Stimulated activated naive B cell treated with anti-CD40 and anti-IgM and Interleukin-4, amounts not matched to agents 10 μg/mL and 1 μg/mL and 100 μg/mL, for 72 hours (primary cell): ENCODE measurements at regions not wholly inside any gene's neighbourhood (a gene's known extent, or its start where the extent isn't known, plus 50 kb on each side); places are given as distances from the start of the nearest gene placed in this dataset.

Experiments used
- ATAC-seq, 2 donors: fragments of 150-1000 bp; cut with Tn5 transposase; replicated peaks; 2 replicates each; pipeline ENCODE4 v1.10.0; 2021; ENCODE audit warnings: moderate library complexity in 1 of 2
- DNase-seq: peaks from one replicate; pipeline ENCODE4 v3.0.0; 2021
- H3K27ac Mint-ChIP-seq: one replicate; pipeline ENCODE4 v1.8.0; 2022; ENCODE audit warnings: mild to moderate bottlenecking, mixed read lengths
- H3K27me3 Mint-ChIP-seq, 2 donors: one replicate each; pipeline ENCODE4 v1.8.0; 2022; ENCODE audit warnings: mixed read lengths in 2 of 2
- H3K36me3 Mint-ChIP-seq, 2 donors: one replicate each; pipeline ENCODE4 v1.8.0; 2022; ENCODE audit warnings: mixed read lengths in 2 of 2, mild to moderate bottlenecking in 1 of 2
- H3K4me1 Mint-ChIP-seq, 2 donors: one replicate each; pipeline ENCODE4 v1.8.0; 2022; ENCODE audit warnings: mixed read lengths in 2 of 2, mild to moderate bottlenecking in 1 of 2
- H3K4me3 Mint-ChIP-seq, 2 donors: one replicate each; pipeline ENCODE4 v1.8.0; 2022; ENCODE audit warnings: mild to moderate bottlenecking in 2 of 2, mixed read lengths in 2 of 2, moderate library complexity in 1 of 2
- H3K9me3 Mint-ChIP-seq, 2 donors: one replicate each; pipeline ENCODE4 v1.8.0; 2022; ENCODE audit warnings: mixed read lengths in 2 of 2, mild to moderate bottlenecking in 1 of 2

DNA sequence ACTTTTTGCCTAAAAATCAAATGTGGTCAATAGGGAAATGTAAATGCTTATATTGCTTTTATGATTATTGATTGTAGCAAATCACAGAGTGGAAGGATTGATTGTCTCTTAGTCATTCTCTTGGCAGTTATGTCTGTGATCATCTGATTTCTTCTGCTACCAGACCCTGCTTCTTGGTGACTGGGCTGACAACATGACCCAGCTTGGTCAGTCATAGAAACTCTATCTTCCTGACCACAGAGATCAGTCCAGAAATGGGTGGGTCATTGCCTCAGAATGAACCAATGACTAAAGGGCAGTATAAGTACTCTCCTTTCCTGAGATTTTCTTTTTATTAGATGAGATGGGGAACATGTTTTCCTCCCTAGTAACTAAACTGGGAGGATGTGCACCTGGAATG, 87.6 kb downstream of the MAIP1 start:
- Mint-ChIP-seq H3K36me3 (peaks cover 0 to 5% of the 10 kb centered on the region in 2 donors), H3K4me1 (no peaks in the 10 kb centered on the region), H3K9me3 (peaks cover 13 to 19% of the 10 kb centered on the region in 2 donors), H3K27me3 (peaks cover 0 to 5% of the 10 kb centered on the region in 2 donors), H3K4me3 (no peak overlapping the region), H3K27ac (no peak overlapping the region)
- no peak for ATAC-seq
- DNase-seq = no peak

DNA sequence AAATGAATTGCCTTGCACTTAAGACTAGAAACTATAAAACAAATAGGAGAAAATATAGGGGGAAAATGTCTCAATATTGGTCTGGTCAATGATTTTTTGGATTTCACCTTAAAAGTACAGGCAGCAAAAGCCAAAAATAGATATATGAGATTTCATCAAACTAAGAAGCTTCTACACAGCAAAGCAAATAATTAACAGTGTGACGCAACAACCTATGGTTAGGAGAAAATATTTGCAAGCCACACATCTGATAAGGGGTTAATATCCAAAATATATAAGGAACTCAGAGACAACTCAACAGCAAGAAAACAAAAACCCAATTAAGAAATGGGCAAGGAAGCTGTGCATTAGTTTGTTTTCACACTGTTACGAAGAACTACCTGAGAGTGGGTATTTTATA, 89.1 kb downstream of the MAIP1 start:
- Mint-ChIP-seq H3K4me3 (no peak overlapping the region), H3K36me3 (peaks cover 0 to 5% of the 10 kb centered on the region in 2 donors), H3K4me1 (no peaks in the 10 kb centered on the region), H3K27me3 (peaks cover 0 to 5% of the 10 kb centered on the region in 2 donors), H3K9me3 (peaks cover 13 to 19% of the 10 kb centered on the region in 2 donors), H3K27ac (no peak overlapping the region)
- ATAC-seq = no peak
- no peak for DNase-seq

DNA sequence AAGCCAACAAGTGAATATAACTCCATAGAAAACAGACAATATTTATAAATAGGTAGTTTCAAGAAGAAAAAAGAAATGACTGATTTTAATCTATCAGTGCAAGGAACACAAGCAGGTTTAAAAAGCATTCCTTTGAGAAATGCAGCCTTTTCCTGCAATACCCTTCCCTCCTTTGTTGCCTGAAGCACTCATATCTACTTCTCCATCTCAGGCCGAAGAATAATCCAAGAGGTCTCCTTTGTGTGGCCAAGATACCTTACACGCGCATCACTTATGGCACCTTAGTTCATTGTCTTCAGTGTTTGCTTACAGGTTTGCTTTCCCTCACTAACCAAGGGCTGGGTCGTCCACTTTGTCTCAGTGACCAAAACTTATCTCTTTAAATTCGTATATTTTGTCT, 93.0 kb downstream of the MAIP1 start:
- DNase-seq (no peak), ATAC-seq (no peak)
- Mint-ChIP-seq H3K4me3 (no peak overlapping the region), H3K9me3 (peaks cover 13 to 19% of the 10 kb centered on the region in 2 donors), H3K27ac (no peak overlapping the region), H3K4me1 (no peaks in the 10 kb centered on the region), H3K27me3 (peaks cover 0 to 5% of the 10 kb centered on the region in 2 donors), H3K36me3 (peaks cover 0 to 5% of the 10 kb centered on the region in 2 donors)

DNA sequence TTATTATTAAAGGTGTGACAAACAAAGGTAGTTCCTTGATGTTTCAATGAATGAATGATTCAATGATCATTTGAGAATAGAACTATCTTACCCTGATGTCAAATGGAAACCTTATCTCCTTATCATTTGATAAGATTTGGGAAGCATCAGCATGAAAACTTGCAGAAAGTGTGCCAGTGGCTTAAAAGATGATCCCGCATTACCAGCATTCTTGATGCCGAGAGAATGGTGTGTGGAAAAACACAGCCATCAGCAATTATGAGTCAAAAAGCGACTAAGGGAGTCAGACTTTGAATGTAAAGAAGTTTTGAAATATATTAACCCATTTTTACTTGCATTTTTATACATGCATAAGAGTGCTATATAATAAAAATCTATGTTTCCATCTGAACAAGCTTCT, 93.7 kb downstream of the MAIP1 start:
- Mint-ChIP-seq H3K9me3 (peaks cover 13 to 18% of the 10 kb centered on the region in 2 donors), H3K4me3 (no peak overlapping the region), H3K27ac (no peak overlapping the region), H3K4me1 (no peaks in the 10 kb centered on the region), H3K36me3 (peaks cover 0 to 5% of the 10 kb centered on the region in 2 donors), H3K27me3 (peaks cover 0 to 5% of the 10 kb centered on the region in 2 donors)
- ATAC-seq (no peak), DNase-seq (no peak)

DNA sequence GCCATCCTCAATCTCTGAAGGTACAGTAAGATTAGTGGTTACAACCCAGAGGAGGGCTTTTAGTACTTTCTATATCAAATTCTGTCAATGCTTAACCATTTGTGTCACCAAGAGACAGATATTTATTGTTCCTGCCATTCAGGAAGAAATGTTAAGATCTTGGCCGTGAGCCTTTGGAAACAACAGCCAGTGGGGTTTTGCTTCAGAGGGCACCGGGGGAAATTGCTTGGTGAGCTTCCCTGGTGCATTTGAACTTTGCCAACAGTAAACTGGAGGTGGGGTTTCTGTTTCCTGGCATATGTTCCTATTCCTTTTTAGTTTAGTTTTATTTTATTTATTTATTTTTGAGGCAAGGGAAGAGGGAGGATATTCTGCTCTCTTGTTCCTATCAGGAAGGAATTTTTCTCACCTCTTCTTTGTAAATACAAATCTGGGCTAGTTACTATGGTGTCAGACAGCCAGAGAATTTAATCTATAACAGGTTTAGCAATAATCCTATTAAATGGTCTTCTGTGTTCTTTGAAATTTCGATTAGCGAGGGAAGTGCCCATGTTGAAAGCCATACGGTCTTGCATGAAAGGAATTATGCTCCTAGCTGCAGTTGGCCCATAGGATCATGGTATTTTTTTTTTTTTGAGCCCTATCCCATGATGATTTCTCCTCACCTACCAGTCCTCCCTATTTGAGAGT, 95.7 kb downstream of the MAIP1 start:
- H3K9me3 Mint-ChIP-seq = peaks cover 8 to 9% of the 10 kb centered on the region in 2 donors
- peaks cover 0 to 3% of the 10 kb centered on the region in 2 donors for H3K36me3 Mint-ChIP-seq
- H3K4me1 Mint-ChIP-seq = no peaks in the 10 kb centered on the region
- H3K27me3 Mint-ChIP-seq = peaks cover 7 to 18% of the 10 kb centered on the region in 2 donors
- H3K4me3 Mint-ChIP-seq = no peak overlapping the region
- no peak for ATAC-seq
- no peak for DNase-seq
- no peak overlapping the region for H3K27ac Mint-ChIP-seq

DNA sequence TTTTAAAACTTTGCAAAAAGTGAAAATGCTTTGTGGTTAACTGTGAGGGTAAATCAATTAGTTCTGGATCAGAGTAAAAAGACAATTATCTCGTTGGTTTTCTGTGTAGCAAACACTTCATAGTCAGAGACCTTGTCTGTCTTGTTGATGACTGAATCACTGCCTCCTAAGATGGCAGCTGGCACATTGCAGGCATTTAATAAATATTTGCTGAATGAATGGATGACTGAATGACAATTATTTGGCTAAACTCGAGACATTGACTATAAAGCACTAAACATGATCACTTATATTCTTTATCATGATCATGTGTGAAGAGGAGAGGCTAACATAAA, 96.2 kb downstream of the MAIP1 start:
- ATAC-seq = no peak
- H3K4me3 Mint-ChIP-seq = no peak overlapping the region
- peaks cover 3 to 5% of the 10 kb centered on the region in 2 donors for H3K9me3 Mint-ChIP-seq
- H3K4me1 Mint-ChIP-seq = no peaks in the 10 kb centered on the region
- no peak for DNase-seq
- H3K27ac Mint-ChIP-seq = no peak overlapping the region
- H3K27me3 Mint-ChIP-seq = peaks cover 12 to 23% of the 10 kb centered on the region in 2 donors
- H3K36me3 Mint-ChIP-seq = no peaks in the 10 kb centered on the region

DNA sequence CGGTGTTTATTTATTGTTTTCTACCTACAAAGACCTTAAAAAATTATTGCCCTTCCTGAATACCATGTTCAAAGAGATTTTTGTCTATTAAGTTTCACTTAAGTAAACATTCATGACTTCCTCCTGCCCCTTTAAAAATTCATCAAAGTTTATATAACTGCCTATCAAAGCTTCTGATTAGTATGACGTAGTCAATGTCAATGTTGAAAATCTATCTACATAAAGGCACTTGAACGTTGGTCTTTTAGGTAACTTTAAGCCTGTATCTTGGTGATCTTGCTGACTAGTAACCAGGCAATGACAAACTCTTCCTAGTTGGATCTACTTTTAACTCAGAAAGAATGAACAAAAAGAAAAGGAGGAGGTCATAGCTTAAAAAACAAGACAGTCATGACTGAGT, 97.2 kb downstream of the MAIP1 start:
- ATAC-seq (no peak), DNase-seq (no peak)
- Mint-ChIP-seq H3K27ac (no peak overlapping the region), H3K9me3 (peaks cover 0 to 3% of the 10 kb centered on the region in 2 donors), H3K4me1 (no peaks in the 10 kb centered on the region), H3K27me3 (peaks cover 18 to 30% of the 10 kb centered on the region in 2 donors), H3K36me3 (no peaks in the 10 kb centered on the region), H3K4me3 (no peak overlapping the region)

DNA sequence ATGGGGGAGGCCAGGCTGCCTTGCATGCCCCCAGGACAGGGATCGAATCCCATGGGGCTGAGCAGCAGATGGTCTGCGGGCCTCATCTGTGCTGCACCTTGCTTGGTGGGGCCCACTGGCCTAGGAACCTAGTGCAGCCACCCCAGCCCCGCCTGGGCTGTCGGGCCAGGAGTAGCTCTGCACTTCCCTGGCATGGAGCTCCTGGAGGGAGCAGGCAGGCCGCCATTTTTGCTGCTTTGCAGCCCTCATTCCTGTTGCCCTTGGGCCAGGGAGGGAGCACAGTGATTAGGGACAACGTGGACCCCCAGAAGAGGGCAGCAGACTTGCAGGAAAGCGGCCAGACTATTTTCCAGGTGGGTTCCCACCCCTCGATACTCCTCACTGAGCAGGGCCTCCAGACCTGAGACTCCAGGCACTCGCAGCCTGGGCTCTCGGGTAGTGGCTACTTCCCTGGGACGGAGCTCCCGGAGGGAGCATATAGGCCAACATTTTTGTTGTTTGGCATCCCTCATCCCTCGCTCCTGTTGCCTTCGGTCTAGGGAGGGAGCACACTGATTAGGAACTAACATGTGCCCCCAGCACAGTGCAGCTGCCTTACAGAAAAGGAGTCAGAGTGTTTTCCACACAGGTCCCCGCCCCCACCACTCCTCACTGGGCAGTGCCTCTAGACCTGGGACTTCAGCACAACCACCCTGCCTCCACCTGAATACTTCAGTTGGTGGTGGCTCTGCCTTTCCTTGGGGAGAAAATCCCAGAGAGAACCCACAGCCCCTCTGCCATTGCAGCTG, 99.5 kb downstream of the MAIP1 start:
- Mint-ChIP-seq H3K27me3 (peaks cover 18 to 45% of the 10 kb centered on the region in 2 donors), H3K4me1 (no peaks in the 10 kb centered on the region), H3K4me3 (no peak overlapping the region), H3K9me3 (peaks cover 0 to 5% of the 10 kb centered on the region in 2 donors), H3K36me3 (no peaks in the 10 kb centered on the region), H3K27ac (no peak overlapping the region)
- ATAC-seq = no peak
- DNase-seq = no peak

DNA sequence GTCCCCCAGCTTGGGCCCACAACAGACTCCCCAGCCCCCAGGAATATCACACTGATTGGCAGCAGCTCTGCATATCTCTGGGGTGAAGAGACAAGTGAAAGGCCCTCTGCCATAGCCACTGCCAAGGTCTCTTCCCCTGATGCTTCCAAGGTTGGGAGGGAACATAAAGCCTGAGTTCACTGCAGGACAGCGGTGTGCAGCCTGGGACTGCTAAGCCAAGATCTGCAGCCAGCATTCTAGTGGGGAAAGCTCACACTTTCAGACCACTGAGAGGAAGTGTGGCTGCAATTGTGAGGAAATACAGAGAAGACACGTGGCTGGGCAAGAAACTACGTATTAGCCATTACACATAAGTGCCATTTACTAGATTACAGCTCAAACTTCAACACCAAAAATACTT, 100.7 kb downstream of the MAIP1 start:
- H3K36me3 Mint-ChIP-seq = no peaks in the 10 kb centered on the region
- DNase-seq (no peak), ATAC-seq (no peak)
- peaks cover 0 to 5% of the 10 kb centered on the region in 2 donors for H3K9me3 Mint-ChIP-seq
- no peaks in the 10 kb centered on the region for H3K4me1 Mint-ChIP-seq
- no peak overlapping the region for H3K27ac Mint-ChIP-seq
- no peak overlapping the region for H3K4me3 Mint-ChIP-seq
- H3K27me3 Mint-ChIP-seq = peaks cover 18 to 45% of the 10 kb centered on the region in 2 donors

DNA sequence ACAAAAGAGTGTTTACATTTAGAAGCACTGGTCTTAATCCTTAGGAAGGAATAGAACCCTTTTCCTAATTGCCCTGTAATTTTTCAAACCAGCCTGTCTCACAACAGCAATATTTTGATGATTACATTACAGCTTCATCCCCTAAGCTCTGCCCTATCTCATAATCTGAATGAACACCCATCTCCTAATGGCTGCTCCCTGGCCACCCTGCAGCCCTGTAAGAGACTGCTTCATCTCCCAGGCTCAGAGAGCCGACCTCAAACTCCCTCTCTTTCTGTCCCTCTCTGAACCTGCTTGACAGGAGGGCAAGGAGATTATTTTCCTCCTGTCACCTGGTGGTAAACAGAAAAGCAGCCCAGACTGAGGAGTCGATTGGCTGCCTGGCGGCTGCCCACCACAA, 107.8 kb downstream of the MAIP1 start:
- H3K9me3 Mint-ChIP-seq = peaks cover 0 to 2% of the 10 kb centered on the region in 2 donors
- peaks cover 9 to 18% of the 10 kb centered on the region in 2 donors for H3K27me3 Mint-ChIP-seq

DNA sequence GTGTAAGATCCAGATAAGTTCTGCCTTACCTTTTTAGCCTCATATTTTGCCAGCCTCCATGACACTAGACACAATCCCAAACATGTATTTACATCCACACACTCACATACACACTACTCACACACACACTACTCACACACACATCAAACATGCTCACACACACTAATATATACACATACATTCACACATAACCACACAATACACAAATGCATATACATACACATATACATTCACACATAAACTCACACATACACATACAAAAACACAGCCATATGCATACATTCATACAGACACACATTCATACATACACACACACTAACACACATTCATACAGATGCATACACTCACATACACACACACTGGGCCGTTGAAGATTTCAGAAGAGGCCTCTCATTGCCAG, 109.5 kb downstream of the MAIP1 start:
- H3K36me3 Mint-ChIP-seq = no peaks in the 10 kb centered on the region
- no peaks in the 10 kb centered on the region for H3K4me1 Mint-ChIP-seq
- H3K4me3 Mint-ChIP-seq = no peak overlapping the region
- ATAC-seq (no peak), DNase-seq (no peak)
- H3K27me3 Mint-ChIP-seq = peaks cover 9 to 12% of the 10 kb centered on the region in 2 donors
- H3K9me3 Mint-ChIP-seq = peaks cover 0 to 2% of the 10 kb centered on the region in 2 donors
- no peak overlapping the region for H3K27ac Mint-ChIP-seq

More for the DNA sequence above, 107.8 kb downstream of the MAIP1 start:
- DNase-seq (no peak), ATAC-seq (no peak)
- H3K36me3 Mint-ChIP-seq = no peaks in the 10 kb centered on the region
- no peaks in the 10 kb centered on the region for H3K4me1 Mint-ChIP-seq
- no peak overlapping the region for H3K27ac Mint-ChIP-seq
- H3K4me3 Mint-ChIP-seq = no peak overlapping the region

DNA sequence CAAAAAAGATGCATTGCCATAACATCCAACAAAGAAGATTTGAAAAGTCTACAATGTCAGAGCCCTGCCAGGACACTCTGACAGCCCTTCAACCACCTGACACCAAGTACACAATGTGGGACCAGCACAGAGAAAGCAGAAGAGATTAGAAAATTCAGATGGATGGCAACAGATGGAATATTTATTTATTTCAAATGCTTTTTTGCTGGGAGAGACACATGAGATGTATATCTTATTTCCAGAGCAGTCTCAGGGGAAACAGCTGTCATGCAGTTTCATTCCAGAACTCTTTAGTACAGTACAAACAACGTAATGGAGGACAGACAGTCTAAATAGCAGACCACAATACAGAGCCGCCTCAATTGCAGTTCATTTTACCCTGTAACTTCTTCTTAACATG, 110.1 kb downstream of the MAIP1 start:
- Mint-ChIP-seq H3K9me3 (peaks cover 0 to 2% of the 10 kb centered on the region in 2 donors), H3K4me1 (no peaks in the 10 kb centered on the region), H3K27me3 (peaks cover 9 to 12% of the 10 kb centered on the region in 2 donors), H3K4me3 (no peak overlapping the region), H3K36me3 (no peaks in the 10 kb centered on the region), H3K27ac (no peak overlapping the region)
- ATAC-seq (no peak), DNase-seq (no peak)

DNA sequence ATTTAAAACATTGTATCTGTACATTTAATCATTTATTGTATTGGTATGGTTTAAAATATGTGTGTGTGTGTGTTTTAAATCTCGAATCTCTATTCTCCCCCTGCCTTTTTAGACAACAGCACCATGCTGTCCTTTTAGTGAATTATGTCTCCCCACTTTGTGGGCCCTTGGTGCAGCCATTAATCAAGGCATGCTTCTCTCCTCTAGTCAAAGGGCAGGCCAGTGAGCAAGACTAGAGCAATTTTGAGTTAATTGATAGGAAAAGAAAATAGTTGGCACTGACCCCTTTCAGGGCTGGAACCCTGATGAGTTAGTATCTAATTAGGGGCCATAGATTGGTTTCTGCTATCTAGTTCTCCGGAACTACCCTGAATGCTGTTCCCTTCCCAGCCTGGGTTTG, 111.0 kb downstream of the MAIP1 start:
- peaks cover 9 to 12% of the 10 kb centered on the region in 2 donors for H3K27me3 Mint-ChIP-seq
- ATAC-seq (no peak), DNase-seq (no peak)
- no peaks in the 10 kb centered on the region for H3K4me1 Mint-ChIP-seq
- H3K36me3 Mint-ChIP-seq = no peaks in the 10 kb centered on the region
- no peak overlapping the region for H3K27ac Mint-ChIP-seq
- H3K9me3 Mint-ChIP-seq = peaks cover under 1 to 3% of the 10 kb centered on the region in 2 donors
- H3K4me3 Mint-ChIP-seq = no peak overlapping the region

DNA sequence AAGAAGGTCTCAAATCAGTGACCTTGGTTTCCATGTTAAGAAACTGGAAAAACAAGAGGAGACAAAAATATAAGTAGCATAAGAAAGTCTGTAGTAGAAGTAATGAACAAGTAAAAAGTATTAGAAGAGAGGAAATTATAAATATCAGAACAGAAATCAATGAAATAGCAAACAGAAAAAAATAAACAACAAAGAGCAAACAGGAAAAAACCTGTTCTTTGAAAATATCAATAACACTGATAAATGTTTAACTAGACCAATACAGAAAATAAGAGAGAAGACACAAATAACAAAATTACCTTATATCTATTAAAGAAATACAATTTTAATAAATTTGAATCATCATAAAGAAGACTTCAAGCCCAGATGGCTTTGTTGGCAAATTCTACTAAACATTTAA, 113.3 kb downstream of the MAIP1 start:
- Mint-ChIP-seq H3K36me3 (no peaks in the 10 kb centered on the region), H3K4me3 (no peak overlapping the region), H3K9me3 (peaks cover 8 to 13% of the 10 kb centered on the region in 2 donors), H3K27me3 (peaks cover 4 to 12% of the 10 kb centered on the region in 2 donors), H3K27ac (no peak overlapping the region), H3K4me1 (no peaks in the 10 kb centered on the region)
- DNase-seq (no peak), ATAC-seq (no peak)

DNA sequence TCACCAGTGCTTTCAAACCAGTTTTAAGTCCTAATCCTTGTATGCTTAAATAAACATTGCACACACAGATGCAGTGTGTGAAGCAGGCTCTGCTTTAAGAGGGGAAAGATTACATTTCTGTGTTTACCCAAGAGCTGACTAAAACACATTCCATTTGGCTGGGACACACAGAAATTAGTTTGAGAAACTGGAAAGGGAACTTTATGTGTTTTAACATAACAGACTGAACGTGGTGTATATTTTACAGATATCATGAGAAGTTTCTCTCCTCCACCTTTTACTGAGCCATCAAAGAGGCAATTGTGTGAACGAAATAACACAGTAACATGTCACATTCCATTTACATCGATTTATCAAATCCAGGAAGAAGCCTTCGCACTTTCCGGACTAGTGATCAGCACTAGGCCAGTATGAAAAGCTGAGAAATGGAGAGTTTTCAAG, 121.8 kb downstream of the MAIP1 start:
- H3K4me1 Mint-ChIP-seq = no peaks in the 10 kb centered on the region
- H3K4me3 Mint-ChIP-seq = no peak overlapping the region
- peaks cover 2 to 6% of the 10 kb centered on the region in 2 donors for H3K9me3 Mint-ChIP-seq
- no peak for ATAC-seq
- peaks cover 0 to 8% of the 10 kb centered on the region in 2 donors for H3K27me3 Mint-ChIP-seq
- no peak overlapping the region for H3K27ac Mint-ChIP-seq
- H3K36me3 Mint-ChIP-seq = no peaks in the 10 kb centered on the region
- DNase-seq = no peak
